DND-41 (cell line): ENCODE measurements at regions not wholly inside any gene's neighbourhood (a gene's known extent, or its start where the extent isn't known, plus 50 kb on each side); places are given as distances from the start of the nearest gene placed in this dataset.

Experiments used
- EZH2 ChIP-seq: IDR thresholded peaks from 3 replicates; pipeline ENCODE4 v1.6.1; 2012; ENCODE audit warnings: borderline replicate concordance, low read depth, mild to moderate bottlenecking, moderate library complexity, low read length, inconsistent platforms; ENCODE audit not compliant: severe bottlenecking
- TF ChIP-seq, protein P1 (sequence below): IDR thresholded peaks from 2 replicates; pipeline ENCODE4 v1.5.1; 2012; ENCODE audit warnings: borderline replicate concordance, low read length, moderate library complexity, mild to moderate bottlenecking; ENCODE audit not compliant: poor library complexity, severe bottlenecking; ENCODE audit errors: extremely low read depth

DNA sequence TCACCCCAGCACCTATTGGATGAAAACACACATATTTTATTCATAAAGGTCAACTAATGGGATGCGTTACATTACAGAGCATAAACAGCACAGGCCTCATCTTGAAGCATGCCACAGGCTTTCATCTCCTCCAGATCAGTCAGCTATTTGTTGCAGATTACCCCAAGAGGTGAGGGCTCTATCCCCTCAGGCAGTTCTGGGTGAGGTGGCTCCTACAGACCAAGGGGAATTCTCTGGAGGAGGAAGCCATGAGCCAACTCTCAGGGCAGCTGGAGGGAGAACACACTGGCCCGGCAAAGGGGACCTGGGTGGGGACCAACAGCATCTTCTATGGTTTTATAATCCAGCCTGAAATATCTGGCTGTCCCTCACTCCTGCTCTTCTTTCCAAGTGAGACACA is 126.4 kb upstream of the BTBD3 start:
- TF ChIP-seq, protein P1, sequence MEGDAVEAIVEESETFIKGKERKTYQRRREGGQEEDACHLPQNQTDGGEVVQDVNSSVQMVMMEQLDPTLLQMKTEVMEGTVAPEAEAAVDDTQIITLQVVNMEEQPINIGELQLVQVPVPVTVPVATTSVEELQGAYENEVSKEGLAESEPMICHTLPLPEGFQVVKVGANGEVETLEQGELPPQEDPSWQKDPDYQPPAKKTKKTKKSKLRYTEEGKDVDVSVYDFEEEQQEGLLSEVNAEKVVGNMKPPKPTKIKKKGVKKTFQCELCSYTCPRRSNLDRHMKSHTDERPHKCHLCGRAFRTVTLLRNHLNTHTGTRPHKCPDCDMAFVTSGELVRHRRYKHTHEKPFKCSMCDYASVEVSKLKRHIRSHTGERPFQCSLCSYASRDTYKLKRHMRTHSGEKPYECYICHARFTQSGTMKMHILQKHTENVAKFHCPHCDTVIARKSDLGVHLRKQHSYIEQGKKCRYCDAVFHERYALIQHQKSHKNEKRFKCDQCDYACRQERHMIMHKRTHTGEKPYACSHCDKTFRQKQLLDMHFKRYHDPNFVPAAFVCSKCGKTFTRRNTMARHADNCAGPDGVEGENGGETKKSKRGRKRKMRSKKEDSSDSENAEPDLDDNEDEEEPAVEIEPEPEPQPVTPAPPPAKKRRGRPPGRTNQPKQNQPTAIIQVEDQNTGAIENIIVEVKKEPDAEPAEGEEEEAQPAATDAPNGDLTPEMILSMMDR, result no peak
- TF ChIP-seq EZH2, result no peak
